Calu3 (cell line): ENCODE measurements at regions not wholly inside any gene's neighbourhood (a gene's known extent, or its start where the extent isn't known, plus 50 kb on each side); places are given as distances from the start of the nearest gene placed in this dataset.

Source experiments
- BruUV-seq: library from RNA; stranded (reverse); fragments of 400-500 nt; replicated peaks from 2 replicates; lab custom pipeline; 2021; lab: Mats Ljungman, UMichigan
- CTCF ChIA-PET: fragments of 300-600 bp; sonication (Branson Sonifier 250); formaldehyde crosslinking; loops from one replicate; lab custom pipeline; 2022; ENCODE audit warnings: antibody characterized with exemption; lab: Charles Lee
- DNase-seq: peaks from one replicate; pipeline ENCODE4 v3.0.0; 2022
- H3K27ac Mint-ChIP-seq: one replicate; pipeline ENCODE4 v1.8.0; 2022; ENCODE audit warnings: mixed read lengths; ENCODE audit not compliant: unreplicated experiment
- H3K27me3 Mint-ChIP-seq: one replicate; pipeline ENCODE4 v1.8.0; 2022; ENCODE audit warnings: mixed read lengths; ENCODE audit not compliant: unreplicated experiment
- H3K36me3 Mint-ChIP-seq: one replicate; pipeline ENCODE4 v1.8.0; 2022; ENCODE audit warnings: mild to moderate bottlenecking, moderate library complexity, mixed read lengths; ENCODE audit not compliant: insufficient read depth, unreplicated experiment
- H3K4me1 Mint-ChIP-seq: one replicate; pipeline ENCODE4 v1.8.0; 2022; ENCODE audit warnings: mild to moderate bottlenecking, low read depth, mixed read lengths; ENCODE audit not compliant: unreplicated experiment
- H3K4me3 Mint-ChIP-seq: one replicate; pipeline ENCODE4 v1.8.0; 2022; ENCODE audit warnings: mild to moderate bottlenecking, low read depth, moderate library complexity, mixed read lengths; ENCODE audit not compliant: unreplicated experiment
- H3K9me3 Mint-ChIP-seq: one replicate; pipeline ENCODE4 v1.8.0; 2022; ENCODE audit warnings: low read depth, mixed read lengths; ENCODE audit not compliant: unreplicated experiment
- CTCF ChIP-seq: fragments of 200-600 bp; IDR thresholded peaks from one replicate; pipeline ENCODE4 v1.8.0; 2022; ENCODE audit warnings: antibody characterized with exemption; ENCODE audit not compliant: unreplicated experiment
- intact Hi-C: fragments of 100-400 bp; cut with micrococcal nuclease; formaldehyde crosslinking; loops from one replicate; pipeline ENCODE4 v1.10.0; 2022; ENCODE audit not compliant: unreplicated experiment

GRCh38 chrX:82666355-82666754 is 841.7 kb upstream of the POU3F4 start:
- Mint-ChIP-seq H3K27me3 (no peaks in the 10 kb centered on the region), H3K4me1 (no peaks in the 10 kb centered on the region), H3K4me3 (no peak overlapping the region), H3K9me3 (peaks cover 3% of the 10 kb centered on the region), H3K27ac (no peak overlapping the region), H3K36me3 (no peaks in the 10 kb centered on the region)
- BruUV-seq = no TSS peak
- DNase-seq = no peak
- intact Hi-C loops = no loop called here
- CTCF ChIA-PET = no interaction called here
- TF ChIP-seq CTCF = no peak

- H3K27me3 Mint-ChIP-seq = no peaks in the 10 kb centered on the region
- BruUV-seq = no TSS peak
- H3K4me3 Mint-ChIP-seq = no peak overlapping the region
- H3K9me3 Mint-ChIP-seq = no peaks in the 10 kb centered on the region
- H3K36me3 Mint-ChIP-seq = no peaks in the 10 kb centered on the region
- CTCF ChIA-PET = no interaction called here
- DNase-seq = no peak
- no peaks in the 10 kb centered on the region for H3K4me1 Mint-ChIP-seq
- H3K27ac Mint-ChIP-seq = no peak overlapping the region
- intact Hi-C loops = loop anchor here (10.0 kb wide), 1 partner anchor 140 kb away; no protein-coding TSS in a partner anchor
- no peak for TF ChIP-seq CTCF
Observed at GRCh38 chrX:82675104-82675503, 833.0 kb upstream of the POU3F4 start.

GRCh38 chrX:82676386-82676785 is 831.7 kb upstream of the POU3F4 start:
- CTCF ChIA-PET = interaction anchor here (0.9 to 1.8 kb wide), 4 partner anchors 57 to 1799 kb away, joined by 3 to 10 read pairs (median 4); no protein-coding TSS in a partner anchor
- no peak for DNase-seq
- Mint-ChIP-seq H3K9me3 (no peaks in the 10 kb centered on the region), H3K27ac (no peak overlapping the region), H3K27me3 (no peaks in the 10 kb centered on the region), H3K4me3 (no peak overlapping the region), H3K4me1 (no peaks in the 10 kb centered on the region), H3K36me3 (no peaks in the 10 kb centered on the region)
- no peak for TF ChIP-seq CTCF
- BruUV-seq = no TSS peak
- intact Hi-C loops = loop anchor here (2.0 to 10.0 kb wide), 2 partner anchors 138 to 458 kb away; no protein-coding TSS in a partner anchor

GRCh38 chrX:82677286-82677685 is 830.8 kb upstream of the POU3F4 start:
- TF ChIP-seq CTCF = no peak
- no peak for DNase-seq
- no peaks in the 10 kb centered on the region for H3K36me3 Mint-ChIP-seq
- H3K27me3 Mint-ChIP-seq = no peaks in the 10 kb centered on the region
- no peaks in the 10 kb centered on the region for H3K9me3 Mint-ChIP-seq
- peak overlapping the region; percentile 27 for H3K27ac Mint-ChIP-seq
- H3K4me3 Mint-ChIP-seq = no peak overlapping the region
- CTCF ChIA-PET = interaction anchor here (1.4 to 1.8 kb wide), 2 partner anchors 459 to 719 kb away, joined by 5 to 10 read pairs; no protein-coding TSS in a partner anchor
- intact Hi-C loops = loop anchor here (2.0 to 10.0 kb wide), 2 partner anchors 138 to 458 kb away; no protein-coding TSS in a partner anchor
- BruUV-seq = no TSS peak
- H3K4me1 Mint-ChIP-seq = no peaks in the 10 kb centered on the region
